ENCODE measurements at regions not wholly inside any gene's neighbourhood (a gene's known extent, or its start where the extent isn't known, plus 50 kb on each side); places are given as distances from the start of the nearest gene placed in this dataset.
A peak's percentile ranks its signal among the peaks of the same experiment; 100 is the strongest.

- DNase-seq (ENCODE audit: low spot score): no peak
- Histone ChIP-seq H3K27ac (no peak overlapping the region), H3K4me3 (no peak overlapping the region)
- no peak for TF ChIP-seq CTCF (IDR thresholded peaks at IDR 0.05)
Observed at GRCh38 chr7:32251659-32252058, 181.5 kb upstream of the PDE1C start.

GRCh38 chr7:32250471-32251260 lies 180.5 kb upstream of the PDE1C start:
- Histone ChIP-seq H3K4me3 (no peak overlapping the region), H3K27ac (no peak overlapping the region)
- no peak for TF ChIP-seq CTCF (IDR thresholded peaks at IDR 0.05)
- no peak for DNase-seq (ENCODE audit: low spot score)

GRCh38 chr7:32250003-32250402 lies 179.8 kb upstream of the PDE1C start:
- H3K27ac ChIP-seq: no peak overlapping the region
- H3K4me3 ChIP-seq: no peak overlapping the region
- no peak for TF ChIP-seq CTCF (IDR thresholded peaks at IDR 0.05)
- DNase-seq (ENCODE audit: low spot score): no peak

GRCh38 chr7:32248522-32248921 lies 178.3 kb upstream of the PDE1C start:
- Histone ChIP-seq H3K4me3 (no peak overlapping the region), H3K27ac (no peak overlapping the region)
- DNase-seq (ENCODE audit: low spot score): no peak
- TF ChIP-seq CTCF (IDR thresholded peaks at IDR 0.05): no peak

GRCh38 chr7:32244806-32245345 lies 174.7 kb upstream of the PDE1C start:
- no peak for DNase-seq (ENCODE audit: low spot score)
- no peak overlapping the region for H3K4me3 ChIP-seq
- TF ChIP-seq CTCF (IDR thresholded peaks at IDR 0.05): no peak
- no peak overlapping the region for H3K27ac ChIP-seq

- H3K27ac ChIP-seq: no peak overlapping the region
- TF ChIP-seq CTCF (IDR thresholded peaks at IDR 0.05): no peak
- H3K4me3 ChIP-seq: no peak overlapping the region
- peak; percentile 9 for DNase-seq (ENCODE audit: low spot score)
Observed at GRCh38 chr7:32243687-32244290, 173.6 kb upstream of the PDE1C start.

- Histone ChIP-seq H3K4me3 (no peak overlapping the region), H3K27ac (no peak overlapping the region)
- no peak for TF ChIP-seq CTCF (IDR thresholded peaks at IDR 0.05)
- DNase-seq (ENCODE audit: low spot score): peak; percentile 55
Observed at GRCh38 chr7:32242436-32242835, 172.2 kb upstream of the PDE1C start.
